Pancreas (tissue), 10 donors: ENCODE measurements at regions not wholly inside any gene's neighbourhood (a gene's known extent, or its start where the extent isn't known, plus 50 kb on each side); places are given as distances from the start of the nearest gene placed in this dataset.
"Not testable (repeated sequence)": the region's sequence is repeated elsewhere in the genome, so short reads cannot be mapped to it uniquely, and the experiment has no call there.

ENCODE experiments used
- ATAC-seq, 4 donors: fragments of 200-7000 bp; cut with Tn5 transposase; one replicate each; pipeline versions ENCODE4 v1.8.0 to v1.9.1; 2020; ENCODE audit warnings: mild to moderate bottlenecking in 4 of 4, moderate library complexity in 4 of 4
- DNase-seq, 6 donors: peaks; one replicate each; pipeline ENCODE4 v3.0.0-alpha.2; 2020
- FAIRE-seq: peaks from 2 replicates; lab custom pipeline; 2012; peaks lifted over from hg19 to GRCh38; lab: Jason Lieb, UNC
- H3K27ac ChIP-seq, 4 donors: fragments of 200-600 bp; sonication (generic); 1 replicate in 3 of 4; 2 replicates in 1 of 4; pipeline versions ENCODE4 v1.5.0 to v1.8.0; 2020
- H3K27me3 ChIP-seq, 4 donors: fragments of 200-600 bp; one replicate each; pipeline ENCODE4 v1.8.0; 2021
- H3K36me3 ChIP-seq, 3 donors: fragments of 200-600 bp; sonication (generic) in 1 of 3; one replicate each; pipeline versions ENCODE4 v1.5.0 to v1.8.0; 2020 to 2021
- H3K4me1 ChIP-seq, 3 donors: fragments of 200-600 bp; one replicate each; pipeline ENCODE4 v1.8.0; 2021
- H3K4me3 ChIP-seq, 4 donors: fragments of 200-600 bp; sonication (generic) in 2 of 4; one replicate each; pipeline versions ENCODE4 v1.5.0 to v1.8.0; 2020 to 2021
- H3K9me3 ChIP-seq, 4 donors: fragments of 200-600 bp; one replicate each; pipeline ENCODE4 v1.8.0; 2021
- CTCF ChIP-seq, 4 donors: fragments of 200-600 bp; sonication (generic) in 3 of 4; IDR thresholded peaks; one replicate each; pipeline versions ENCODE4 v1.5.0 to v1.8.0; 2021; ENCODE audit warnings: antibody characterized with exemption in 4 of 4
- WGBS, 2 donors: extraction: QIAGEN DNeasy Blood & Tissue Kit; methylation state at CpG; one replicate each; pipeline ENCODE4 v1.1.7; 2013; 5-methylcytosine and 5-hydroxymethylcytosine counted together
- intact Hi-C, 3 donors: fragments of 100-400 bp; cut with DNase I; formaldehyde crosslinking; loops; one replicate each; pipeline versions ENCODE4 v1.11.1 to v1.14.2; 2022
- donor health status: healthy with polysubstance abuse.
- donor health status: DM: no; HTN: no; CAD: no; lungs with moderate emphysema.
- donor health status: DM: no; HTN: no; CAD: no.
- donor health status: control.
- donor health status: control.
- donor health status: Bipolar disorder and iron deficiency.
- donor health status: DM: yes; HTN: yes; CAD: no.
- donor health status: DM: no; HTN: no; CAD: no.
- donor health status: DM: no; HTN: no; CAD: no.
- donor health status: DM: yes; HTN: yes; CAD: no.

GRCh38 chr6:158886346-158886977 is 67.3 kb upstream of the EZR start:
- 86 to 93% methylated on average over 15 of the region's 15 CpGs for WGBS, 2 donors
- intact Hi-C loops, DNase-seq, H3K4me1 ChIP-seq, H3K36me3 ChIP-seq, H3K9me3 ChIP-seq, H3K4me3 ChIP-seq, H3K27ac ChIP-seq, FAIRE-seq, H3K27me3 ChIP-seq, ATAC-seq: not testable (repeated sequence)

- DNase-seq, H3K4me3 ChIP-seq, intact Hi-C loops, H3K9me3 ChIP-seq, FAIRE-seq, H3K27me3 ChIP-seq, H3K36me3 ChIP-seq, ATAC-seq, H3K4me1 ChIP-seq, H3K27ac ChIP-seq: not testable (repeated sequence)
- WGBS, 2 donors: 47 to 58% methylated on average over 3 of the region's 3 CpGs
These were observed 62.7 kb upstream of the EZR start for GRCh38 chr6:158881884-158882283.

GRCh38 chr6:158881276-158881675 is 62.1 kb upstream of the EZR start:
- 75 to 76% methylated on average over 1 of the region's 1 CpG for WGBS, 2 donors
- H3K4me3 ChIP-seq, H3K9me3 ChIP-seq, FAIRE-seq, intact Hi-C loops, DNase-seq, H3K27ac ChIP-seq, H3K4me1 ChIP-seq, H3K36me3 ChIP-seq, ATAC-seq, H3K27me3 ChIP-seq: not testable (repeated sequence)

GRCh38 chr6:158879180-158879579 is 60.0 kb upstream of the EZR start:
- DNase-seq (no peak), ATAC-seq (no peak), FAIRE-seq (no peak)
- no peak overlapping the region for H3K27ac ChIP-seq
- 80 to 82% methylated on average over 5 of the region's 5 CpGs for WGBS, 2 donors
- H3K9me3 ChIP-seq: no peaks in the 10 kb centered on the region
- no peaks in the 10 kb centered on the region for H3K27me3 ChIP-seq
- H3K4me3 ChIP-seq: no peak overlapping the region
- no peak for TF ChIP-seq CTCF (IDR thresholded peaks at IDR 0.05)
- no peaks in the 10 kb centered on the region for H3K36me3 ChIP-seq
- intact Hi-C loops: no loop called here
- H3K4me1 ChIP-seq: no peaks in the 10 kb centered on the region

GRCh38 chr6:158877716-158878115 is 58.5 kb upstream of the EZR start:
- H3K27me3 ChIP-seq: no peaks in the 10 kb centered on the region
- TF ChIP-seq CTCF (IDR thresholded peaks at IDR 0.05): no peak
- no peak for ATAC-seq
- H3K36me3 ChIP-seq: no peaks in the 10 kb centered on the region
- no peak for DNase-seq
- H3K4me3 ChIP-seq: no peak overlapping the region
- intact Hi-C loops: no loop called here
- H3K9me3 ChIP-seq: no peaks in the 10 kb centered on the region
- 100% methylated on average over 1 of the region's 1 CpG for WGBS, 2 donors
- no peaks in the 10 kb centered on the region for H3K4me1 ChIP-seq
- no peak for FAIRE-seq
- H3K27ac ChIP-seq: no peak overlapping the region

- DNase-seq (no peak), ATAC-seq (no peak), FAIRE-seq (no peak)
- Histone ChIP-seq H3K27ac (no peak overlapping the region), H3K4me1 (no peaks in the 10 kb centered on the region), H3K4me3 (no peak overlapping the region), H3K36me3 (no peaks in the 10 kb centered on the region), H3K27me3 (no peaks in the 10 kb centered on the region), H3K9me3 (no peaks in the 10 kb centered on the region)
- intact Hi-C loops: no loop called here
- TF ChIP-seq CTCF (IDR thresholded peaks at IDR 0.05): no peak
- WGBS, 2 donors: 86 to 97% methylated on average over 1 of the region's 1 CpG
These were observed 57.7 kb upstream of the EZR start for GRCh38 chr6:158876886-158877285.
